ENCODE measurements at regions not wholly inside any gene's neighbourhood (a gene's known extent, or its start where the extent isn't known, plus 50 kb on each side); places are given as distances from the start of the nearest gene placed in this dataset.

GRCh38 chr21:33169359-33169758 is 60.4 kb upstream of the IFNAR2 start:
- no peak overlapping the region for H3K4me2 ChIP-seq (ENCODE audit: low read length)
- H3K36me3 ChIP-seq (ENCODE audit: control insufficient read depth in 1 of 2, insufficient read depth in 2 of 2, low read length in 2 of 2) = no peaks in the 10 kb centered on the region
- intact Hi-C loops (cut with micrococcal nuclease) = no loop called here
- no peaks in the 10 kb centered on the region for H3K9me2 ChIP-seq (ENCODE audit: insufficient read depth)
- no peaks in the 10 kb centered on the region for H4K20me1 ChIP-seq (ENCODE audit: insufficient read depth)
- CTCF ChIA-PET = no interaction called here
- H3K9me3 ChIP-seq (ENCODE audit: control insufficient read depth in 1 of 2, insufficient read depth in 1 of 2, low read depth in 1 of 2, low read length in 2 of 2) = no peaks in the 10 kb centered on the region
- RAD21 ChIA-PET (ENCODE audit: low non-redundant PET in 1 of 2, low total read pairs in 2 of 2, uncharacterized antibody in 2 of 2, unreplicated experiment in 2 of 2) = no interaction called here
- H3K9ac ChIP-seq (ENCODE audit: low read length) = no peak overlapping the region
- no peak overlapping the region for H3K27ac ChIP-seq (ENCODE audit: low read depth, low read length)
- H3K4me1 ChIP-seq (ENCODE audit: control insufficient read depth in 1 of 2, insufficient read depth in 2 of 2, low read length in 2 of 2) = no peaks in the 10 kb centered on the region
- ATAC-seq (no peak), DNase-seq (ENCODE audit: low read depth, low spot score) (no peak)
- H2AFZ ChIP-seq (ENCODE audit: low read depth, low read length, poor library complexity, severe bottlenecking) = no peak overlapping the region
- TF ChIP-seq FOSL1 (IDR thresholded peaks at IDR 0.05; ENCODE audit: low read depth) = no peak
- TF ChIP-seq EZH2 (IDR thresholded peaks at IDR 0.05) = no peak
- TF ChIP-seq CTCF (IDR thresholded peaks at IDR 0.05 in 2 of 3, conservative IDR thresholded peaks at IDR 0.05 in 1 of 3; ENCODE audit: borderline replicate concordance in 1 of 3, insufficient read depth in 1 of 3, low read depth in 2 of 3, low read length in 2 of 3) = no peak
- TF ChIP-seq POLR2A (IDR thresholded peaks at IDR 0.05; ENCODE audit: borderline replicate concordance, extremely low read depth, insufficient read depth, insufficient read length) = no peak
- no peak for TF ChIP-seq YY1 (IDR thresholded peaks at IDR 0.05; ENCODE audit: extremely low read depth, insufficient replicate concordance, low read depth, low read length)
- H3K4me3 ChIP-seq (replicated peaks in 1 of 2; ENCODE audit: low read depth in 1 of 2, low read length in 2 of 2) = no peak overlapping the region
- no peaks in the 10 kb centered on the region for H3K79me2 ChIP-seq (ENCODE audit: insufficient read depth, low read length)
- no TSS peak for BruUV-seq (replicated peaks)
- peaks cover 32% of the 10 kb centered on the region for H3K27me3 ChIP-seq (ENCODE audit: insufficient read depth, low read length)
- POLR2A ChIA-PET = no interaction called here

- intact Hi-C loops (cut with micrococcal nuclease) = no loop called here
- Histone ChIP-seq H4K20me1 (ENCODE audit: insufficient read depth) (no peaks in the 10 kb centered on the region), H3K9me2 (ENCODE audit: insufficient read depth) (no peaks in the 10 kb centered on the region), H3K36me3 (ENCODE audit: control insufficient read depth in 1 of 2, insufficient read depth in 2 of 2, low read length in 2 of 2) (no peaks in the 10 kb centered on the region), H3K79me2 (ENCODE audit: insufficient read depth, low read length) (no peaks in the 10 kb centered on the region), H3K27ac (ENCODE audit: low read depth, low read length) (no peak overlapping the region), H3K27me3 (ENCODE audit: insufficient read depth, low read length) (peaks cover 30% of the 10 kb centered on the region), H3K4me1 (ENCODE audit: control insufficient read depth in 1 of 2, insufficient read depth in 2 of 2, low read length in 2 of 2) (no peaks in the 10 kb centered on the region), H3K9ac (ENCODE audit: low read length) (no peak overlapping the region), H3K4me3 (replicated peaks in 1 of 2; ENCODE audit: low read depth in 1 of 2, low read length in 2 of 2) (no peak overlapping the region), H3K9me3 (ENCODE audit: control insufficient read depth in 1 of 2, insufficient read depth in 1 of 2, low read depth in 1 of 2, low read length in 2 of 2) (no peaks in the 10 kb centered on the region), H2AFZ (ENCODE audit: low read depth, low read length, poor library complexity, severe bottlenecking) (no peak overlapping the region), H3K4me2 (ENCODE audit: low read length) (no peak overlapping the region)
- RAD21 ChIA-PET (ENCODE audit: low non-redundant PET in 1 of 2, low total read pairs in 2 of 2, uncharacterized antibody in 2 of 2, unreplicated experiment in 2 of 2) = no interaction called here
- POLR2A ChIA-PET = no interaction called here
- no TSS peak for BruUV-seq (replicated peaks)
- CTCF ChIA-PET = no interaction called here
- DNase-seq (ENCODE audit: low read depth, low spot score) = no peak
- ATAC-seq = no peak
- TF ChIP-seq MAX (IDR thresholded peaks at IDR 0.05) (no peak), SP1 (IDR thresholded peaks at IDR 0.05; ENCODE audit: low read depth) (no peak), EZH2 (IDR thresholded peaks at IDR 0.05) (no peak), ZFX (IDR thresholded peaks at IDR 0.05) (no peak), POLR2AphosphoS5 (IDR thresholded peaks at IDR 0.05; ENCODE audit: low read depth, low read length) (no peak), ELF1 (IDR thresholded peaks at IDR 0.05; ENCODE audit: borderline replicate concordance, low read depth) (no peak), ZNF274 (IDR thresholded peaks at IDR 0.05; ENCODE audit: low read depth, low read length) (no peak), CBX3 (IDR thresholded peaks at IDR 0.05; ENCODE audit: low read depth) (no peak), FOSL1 (IDR thresholded peaks at IDR 0.05; ENCODE audit: low read depth) (no peak), TCF7L2 (IDR thresholded peaks at IDR 0.05; ENCODE audit: borderline replicate concordance, extremely low read depth, insufficient read depth, insufficient read length) (no peak), SIN3A (IDR thresholded peaks at IDR 0.05; ENCODE audit: low read depth) (no peak), REST (IDR thresholded peaks at IDR 0.05; ENCODE audit: low read depth) (no peak), ATF3 (IDR thresholded peaks at IDR 0.05) (no peak)
Observed at GRCh38 chr21:33171616-33172169, 58.0 kb upstream of the IFNAR2 start.
